Spleen (tissue), 11 donors: ENCODE measurements at regions not wholly inside any gene's neighbourhood (a gene's known extent, or its start where the extent isn't known, plus 50 kb on each side); places are given as distances from the start of the nearest gene placed in this dataset.
"Not testable (repeated sequence)": the region's sequence is repeated elsewhere in the genome, so short reads cannot be mapped to it uniquely, and the experiment has no call there.

Source experiments
- DNase-seq: peaks from one replicate; pipeline ENCODE4 v3.0.0-alpha.2; 2020
- H3K27ac ChIP-seq, 8 donors: fragments of 200-600 bp; sonication (generic) in 7 of 8; 1 replicate in 4 of 8; 2 replicates in 4 of 8; pipeline versions ENCODE4 v1.5.0 to v1.8.0; 2016 to 2021; ENCODE audit warnings: inconsistent platforms in 4 of 8, mild to moderate bottlenecking in 4 of 8, moderate library complexity in 1 of 8
- H3K27me3 ChIP-seq, 7 donors: fragments of 200-600 bp; sonication (generic) in 6 of 7; replicated peaks in 1 of 7; 1 replicate in 4 of 7; 2 replicates in 3 of 7; pipeline versions ENCODE4 v1.5.0 to v1.8.0; 2016 to 2021; ENCODE audit warnings: inconsistent platforms in 3 of 7, mild to moderate bottlenecking in 1 of 7
- H3K36me3 ChIP-seq, 6 donors: fragments of 200-600 bp; sonication (generic) in 5 of 6; 1 replicate in 4 of 6; 2 replicates in 2 of 6; pipeline versions ENCODE4 v1.5.0 to v1.8.0; 2016 to 2021; ENCODE audit warnings: inconsistent platforms in 2 of 6
- H3K4me1 ChIP-seq, 6 donors: fragments of 200-600 bp; sonication (generic) in 5 of 6; 1 replicate in 3 of 6; 2 replicates in 3 of 6; pipeline versions ENCODE4 v1.5.0 to v1.8.0; 2016 to 2021; ENCODE audit warnings: inconsistent platforms in 3 of 6
- H3K4me3 ChIP-seq, 8 donors: fragments of 200-600 bp; sonication (generic) in 7 of 8; 1 replicate in 4 of 8; 2 replicates in 4 of 8; pipeline versions ENCODE4 v1.5.0 to v1.8.0; 2016 to 2021; ENCODE audit warnings: inconsistent platforms in 4 of 8, mild to moderate bottlenecking in 4 of 8, moderate library complexity in 2 of 8
- H3K9me3 ChIP-seq, 8 donors: fragments of 200-600 bp; sonication (generic) in 7 of 8; 1 replicate in 4 of 8; 2 replicates in 4 of 8; pipeline versions ENCODE4 v1.5.0 to v1.8.0; 2016 to 2021; ENCODE audit warnings: inconsistent platforms in 4 of 8
- POLR2A ChIP-seq, 3 donors: fragments of 450-650 bp; IDR thresholded peaks; one replicate each; pipeline ENCODE4 v1.5.1; 2017; ENCODE audit warnings: antibody characterized with exemption in 3 of 3, mild to moderate bottlenecking in 1 of 3
- POLR2AphosphoS5 ChIP-seq, 3 donors: sonication (generic); formaldehyde crosslinking; IDR thresholded peaks; one replicate each; pipeline ENCODE4 v1.5.1; 2017; ENCODE audit warnings: antibody characterized with exemption in 3 of 3
- WGBS, 5 donors: extraction: QIAGEN DNeasy Blood & Tissue Kit in 3 of 5; methylation state at CpG; one replicate each; pipeline versions ENCODE4 v1.1.5 to v1.1.7; 2013 to 2018; 5-methylcytosine and 5-hydroxymethylcytosine counted together
- intact Hi-C: fragments of 100-400 bp; cut with DNase I; formaldehyde crosslinking; loops from one replicate; pipeline ENCODE4 v1.15.0; 2023; ENCODE audit warnings: low total_unique reads
- TF ChIP-seq, protein P1 (sequence below), 11 experiments: fragments of 200-600 bp in 7 of 11; fragments of 450-650 bp in 4 of 11; sonication (generic) in 4 of 11; IDR thresholded peaks in 8 of 11; conservative IDR thresholded peaks in 3 of 11; 1 replicate in 7 of 11; 2 replicates in 4 of 11; pipeline versions ENCODE4 v1.4.0 to v1.8.0; 2016 to 2021; ENCODE audit warnings: antibody characterized with exemption in 11 of 11, inconsistent platforms in 4 of 11, mild to moderate bottlenecking in 1 of 11
- donor health status: healthy with polysubstance abuse.
- donor health status: DM: no; HTN: no; CAD: no; lungs with moderate emphysema.
- donor health status: DM: no; HTN: no; CAD: no.
- donor health status: Bipolar disorder and iron deficiency.
- donor health status: healthy.
- donor health status: DM: no; HTN: no; CAD: no.
- donor health status: DM: yes; HTN: yes; CAD: no.

DNA sequence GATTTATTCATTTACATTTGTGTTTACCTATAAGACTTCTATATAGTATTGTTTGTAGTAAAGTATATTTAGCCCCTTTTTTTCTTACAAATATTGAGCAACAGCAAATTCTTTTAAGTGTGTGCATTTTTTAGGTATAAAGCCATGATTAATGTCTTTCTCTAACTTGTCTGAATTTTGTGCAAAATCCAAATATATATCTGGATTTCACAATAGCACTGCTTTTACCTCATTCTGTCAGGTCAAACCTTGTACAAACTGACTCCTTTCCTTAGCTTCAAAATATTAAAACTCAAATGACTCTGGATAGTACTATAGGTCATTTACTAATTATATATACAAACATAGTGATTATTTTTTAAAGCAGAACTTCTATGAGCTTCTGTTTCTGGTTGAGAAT, 563.0 kb upstream of the SPRY2 start:
- TF ChIP-seq POLR2AphosphoS5 (IDR thresholded peaks at IDR 0.05) (no peak), POLR2A (IDR thresholded peaks at IDR 0.05) (no peak)
- TF ChIP-seq, protein P1, sequence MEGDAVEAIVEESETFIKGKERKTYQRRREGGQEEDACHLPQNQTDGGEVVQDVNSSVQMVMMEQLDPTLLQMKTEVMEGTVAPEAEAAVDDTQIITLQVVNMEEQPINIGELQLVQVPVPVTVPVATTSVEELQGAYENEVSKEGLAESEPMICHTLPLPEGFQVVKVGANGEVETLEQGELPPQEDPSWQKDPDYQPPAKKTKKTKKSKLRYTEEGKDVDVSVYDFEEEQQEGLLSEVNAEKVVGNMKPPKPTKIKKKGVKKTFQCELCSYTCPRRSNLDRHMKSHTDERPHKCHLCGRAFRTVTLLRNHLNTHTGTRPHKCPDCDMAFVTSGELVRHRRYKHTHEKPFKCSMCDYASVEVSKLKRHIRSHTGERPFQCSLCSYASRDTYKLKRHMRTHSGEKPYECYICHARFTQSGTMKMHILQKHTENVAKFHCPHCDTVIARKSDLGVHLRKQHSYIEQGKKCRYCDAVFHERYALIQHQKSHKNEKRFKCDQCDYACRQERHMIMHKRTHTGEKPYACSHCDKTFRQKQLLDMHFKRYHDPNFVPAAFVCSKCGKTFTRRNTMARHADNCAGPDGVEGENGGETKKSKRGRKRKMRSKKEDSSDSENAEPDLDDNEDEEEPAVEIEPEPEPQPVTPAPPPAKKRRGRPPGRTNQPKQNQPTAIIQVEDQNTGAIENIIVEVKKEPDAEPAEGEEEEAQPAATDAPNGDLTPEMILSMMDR (IDR thresholded peaks at IDR 0.05 in 8 of 11, conservative IDR thresholded peaks at IDR 0.05 in 3 of 11), result no peak
- no peaks in the 10 kb centered on the region for H3K36me3 ChIP-seq
- intact Hi-C loops, result no loop called here
- no peak overlapping the region for H3K4me3 ChIP-seq
- DNase-seq, result no peak
- H3K27me3 ChIP-seq, result no peaks in the 10 kb centered on the region
- no peaks in the 10 kb centered on the region for H3K4me1 ChIP-seq
- peaks cover 0 to 3% (median 0%) of the 10 kb centered on the region in 8 donors for H3K9me3 ChIP-seq
- H3K27ac ChIP-seq, result no peak overlapping the region

DNA sequence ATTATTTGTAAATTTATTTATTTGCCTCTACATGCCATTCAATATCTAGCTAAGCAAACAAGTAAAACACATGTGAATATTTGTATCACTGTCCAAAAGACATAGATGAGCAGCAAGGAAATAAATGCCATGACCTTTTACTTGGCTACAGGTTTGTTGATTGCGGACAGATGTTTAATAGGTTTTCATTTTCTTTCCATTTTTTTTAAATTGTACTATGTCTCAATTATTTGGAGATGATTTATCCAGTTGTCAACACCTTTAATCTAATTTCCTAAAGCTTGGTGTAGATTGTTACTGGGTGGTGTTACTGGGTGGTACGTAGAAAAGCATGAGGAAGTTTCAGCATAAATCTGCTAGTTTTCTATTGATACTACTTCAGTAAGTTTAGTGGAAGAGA, 560.6 kb upstream of the SPRY2 start:
- intact Hi-C loops, result no loop called here

DNA sequence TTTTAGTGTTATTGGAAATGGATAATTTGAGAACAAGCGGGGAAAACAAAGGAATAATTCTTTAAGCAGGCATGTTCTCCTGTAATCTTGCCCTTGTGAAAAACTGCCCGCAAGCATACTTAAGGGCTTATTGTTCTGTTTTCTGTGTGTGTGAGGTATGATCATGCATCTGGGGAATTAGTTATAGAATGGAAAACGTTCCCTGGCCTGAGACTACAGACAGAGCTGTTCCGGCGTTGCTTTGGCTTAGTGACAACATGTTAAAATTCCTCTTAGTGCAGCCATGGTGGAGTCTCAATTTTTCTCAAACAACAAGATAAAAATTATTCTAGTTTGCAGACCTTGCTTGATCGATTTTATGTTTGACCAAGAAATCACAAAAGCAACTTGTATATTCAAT, 560.2 kb upstream of the SPRY2 start:
- Histone ChIP-seq H3K4me1 (no peaks in the 10 kb centered on the region), H3K27ac (no peak overlapping the region), H3K27me3 (no peaks in the 10 kb centered on the region), H3K36me3 (no peaks in the 10 kb centered on the region), H3K4me3 (no peak overlapping the region), H3K9me3 (peaks cover 0 to 5% (median 0%) of the 10 kb centered on the region in 8 donors)
- TF ChIP-seq, protein P1 (IDR thresholded peaks at IDR 0.05 in 8 of 11, conservative IDR thresholded peaks at IDR 0.05 in 3 of 11), result no peak
- TF ChIP-seq POLR2A (IDR thresholded peaks at IDR 0.05) (no peak), POLR2AphosphoS5 (IDR thresholded peaks at IDR 0.05) (no peak)
- no peak for DNase-seq
- intact Hi-C loops, result no loop called here
- 76 to 82% (median 78%) methylated on average over 6 of the region's 6 CpGs for WGBS, 5 donors

More for the DNA sequence above, 560.6 kb upstream of the SPRY2 start:
- Histone ChIP-seq H3K27ac (no peak overlapping the region), H3K27me3 (no peaks in the 10 kb centered on the region), H3K4me3 (no peak overlapping the region), H3K36me3 (no peaks in the 10 kb centered on the region), H3K9me3 (peaks cover 0 to 2% (median 0%) of the 10 kb centered on the region in 8 donors), H3K4me1 (no peaks in the 10 kb centered on the region)
- TF ChIP-seq, protein P1 (IDR thresholded peaks at IDR 0.05 in 8 of 11, conservative IDR thresholded peaks at IDR 0.05 in 3 of 11), result no peak
- TF ChIP-seq POLR2AphosphoS5 (IDR thresholded peaks at IDR 0.05) (no peak), POLR2A (IDR thresholded peaks at IDR 0.05) (no peak)
- 91 to 99% (median 93%) methylated on average over 2 of the region's 2 CpGs for WGBS, 5 donors
- DNase-seq, result no peak

DNA sequence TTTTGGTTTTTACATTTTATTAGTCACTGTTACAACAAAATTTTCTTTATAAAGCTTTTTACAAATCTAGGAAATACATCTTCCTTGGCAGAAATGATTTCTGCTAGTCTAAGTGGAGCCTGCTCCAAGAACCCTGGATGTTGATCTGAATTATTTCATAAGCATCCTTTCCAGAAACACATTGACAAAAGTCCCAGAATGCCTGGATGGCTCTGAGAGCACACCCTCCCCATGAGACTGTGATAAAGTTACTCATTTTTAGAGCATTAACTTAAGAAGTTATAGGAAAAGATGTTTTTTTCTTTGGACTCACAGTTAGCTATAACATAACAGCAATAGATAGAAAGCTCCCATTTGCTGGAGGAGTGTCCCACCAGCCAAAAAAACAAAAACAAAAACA, 559.6 kb upstream of the SPRY2 start:
- Histone ChIP-seq H3K9me3 (peaks cover 0 to 5% (median 0%) of the 10 kb centered on the region in 8 donors), H3K36me3 (no peaks in the 10 kb centered on the region), H3K27me3 (no peaks in the 10 kb centered on the region), H3K4me1 (no peaks in the 10 kb centered on the region), H3K27ac (no peak overlapping the region), H3K4me3 (no peak overlapping the region)
- TF ChIP-seq POLR2A (IDR thresholded peaks at IDR 0.05) (no peak), POLR2AphosphoS5 (IDR thresholded peaks at IDR 0.05) (no peak)
- TF ChIP-seq, protein P1 (IDR thresholded peaks at IDR 0.05 in 8 of 11, conservative IDR thresholded peaks at IDR 0.05 in 3 of 11), result no peak
- intact Hi-C loops, result no loop called here
- DNase-seq, result no peak

DNA sequence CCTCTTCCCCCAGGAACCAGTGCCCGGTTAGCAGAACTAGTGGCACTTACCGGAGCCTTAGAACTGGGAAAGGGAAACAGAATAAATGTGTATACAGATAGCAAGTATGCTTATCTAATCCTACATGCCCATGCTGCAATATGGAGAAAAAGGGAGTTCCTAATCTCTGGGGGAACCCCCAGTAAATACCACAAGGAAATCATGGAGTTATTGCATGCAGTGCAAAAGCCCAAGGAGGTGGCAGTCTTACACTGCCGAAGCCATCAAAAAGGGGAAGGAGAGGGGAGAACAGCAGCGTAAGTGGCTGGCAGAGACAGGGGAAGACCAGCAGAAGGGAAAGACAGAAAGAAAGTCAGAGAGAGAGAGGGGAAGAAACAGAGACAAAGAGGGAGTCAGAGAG, 556.7 kb upstream of the SPRY2 start:
- H3K36me3 ChIP-seq, H3K27ac ChIP-seq, H3K4me3 ChIP-seq, DNase-seq, H3K9me3 ChIP-seq, H3K27me3 ChIP-seq, H3K4me1 ChIP-seq, intact Hi-C loops: not testable (repeated sequence)
- WGBS, 5 donors, result 49 to 65% (median 58%) methylated on average over 4 of the region's 4 CpGs
